Cardiac muscle cell (in vitro differentiated cells and primary cell): ENCODE measurements at regions not wholly inside any gene's neighbourhood (a gene's known extent, or its start where the extent isn't known, plus 50 kb on each side); places are given as distances from the start of the nearest gene placed in this dataset.
A peak's percentile ranks its signal among the peaks of the same experiment; 100 is the strongest.

ENCODE experiments used
- DNase-seq, 2 donors: peaks; one replicate each; pipeline versions ENCODE4 v3.0.0 to v3.0.0-alpha.2; 2010 to 2017; ENCODE audit warnings: low read depth in 1 of 2, low spot score in 1 of 2
- H3K27ac ChIP-seq: fragments of 200-600 bp; sonication (generic); 2 replicates; pipeline ENCODE4 v1.5.1; 2016
- H3K27me3 ChIP-seq: fragments of 200-600 bp; sonication (generic); 2 replicates; pipeline ENCODE4 v1.6.0; 2016; ENCODE audit warnings: control low read depth
- H3K36me3 ChIP-seq: fragments of 200-600 bp; sonication (generic); 2 replicates; pipeline ENCODE4 v1.5.1; 2016; ENCODE audit warnings: control low read depth
- H3K4me1 ChIP-seq: fragments of 200-600 bp; sonication (generic); 2 replicates; pipeline ENCODE4 v1.8.1; 2017; ENCODE audit warnings: low read depth, mild to moderate bottlenecking, mixed run types
- H3K4me3 ChIP-seq: fragments of 200-600 bp; sonication (generic); 2 replicates; pipeline ENCODE4 v1.5.1; 2016; ENCODE audit warnings: mild to moderate bottlenecking
- H3K9me3 ChIP-seq: fragments of 200-600 bp; sonication (generic); 2 replicates; pipeline ENCODE4 v1.5.1; 2017; ENCODE audit warnings: low read depth, mild to moderate bottlenecking, control low read depth
- TF ChIP-seq, protein P1 (sequence below): IDR thresholded peaks from 2 replicates; pipeline ENCODE4 v1.5.1; 2012; ENCODE audit warnings: low read depth, mild to moderate bottlenecking, low read length

- no peaks in the 10 kb centered on the region for H3K27me3 ChIP-seq
- H3K4me3 ChIP-seq: no peak overlapping the region
- no peak for DNase-seq
- H3K4me1 ChIP-seq: no peaks in the 10 kb centered on the region
- TF ChIP-seq, protein P1, sequence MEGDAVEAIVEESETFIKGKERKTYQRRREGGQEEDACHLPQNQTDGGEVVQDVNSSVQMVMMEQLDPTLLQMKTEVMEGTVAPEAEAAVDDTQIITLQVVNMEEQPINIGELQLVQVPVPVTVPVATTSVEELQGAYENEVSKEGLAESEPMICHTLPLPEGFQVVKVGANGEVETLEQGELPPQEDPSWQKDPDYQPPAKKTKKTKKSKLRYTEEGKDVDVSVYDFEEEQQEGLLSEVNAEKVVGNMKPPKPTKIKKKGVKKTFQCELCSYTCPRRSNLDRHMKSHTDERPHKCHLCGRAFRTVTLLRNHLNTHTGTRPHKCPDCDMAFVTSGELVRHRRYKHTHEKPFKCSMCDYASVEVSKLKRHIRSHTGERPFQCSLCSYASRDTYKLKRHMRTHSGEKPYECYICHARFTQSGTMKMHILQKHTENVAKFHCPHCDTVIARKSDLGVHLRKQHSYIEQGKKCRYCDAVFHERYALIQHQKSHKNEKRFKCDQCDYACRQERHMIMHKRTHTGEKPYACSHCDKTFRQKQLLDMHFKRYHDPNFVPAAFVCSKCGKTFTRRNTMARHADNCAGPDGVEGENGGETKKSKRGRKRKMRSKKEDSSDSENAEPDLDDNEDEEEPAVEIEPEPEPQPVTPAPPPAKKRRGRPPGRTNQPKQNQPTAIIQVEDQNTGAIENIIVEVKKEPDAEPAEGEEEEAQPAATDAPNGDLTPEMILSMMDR: no peak
- H3K9me3 ChIP-seq: no peaks in the 10 kb centered on the region
- no peak overlapping the region for H3K27ac ChIP-seq
- H3K36me3 ChIP-seq: no peaks in the 10 kb centered on the region
Measured at GRCh38 chr9:29555502-29555901, 1982.2 kb upstream of the C9orf72 start.

- H3K27ac ChIP-seq: no peak overlapping the region
- no peaks in the 10 kb centered on the region for H3K36me3 ChIP-seq
- no peaks in the 10 kb centered on the region for H3K4me1 ChIP-seq
- no peaks in the 10 kb centered on the region for H3K27me3 ChIP-seq
- H3K9me3 ChIP-seq: no peaks in the 10 kb centered on the region
- TF ChIP-seq, protein P1: no peak
- H3K4me3 ChIP-seq: no peak overlapping the region
- DNase-seq: peak in 1 of 2 donors; percentile 48
Measured at GRCh38 chr9:29556317-29556716, 1983.0 kb upstream of the C9orf72 start.

DNA sequence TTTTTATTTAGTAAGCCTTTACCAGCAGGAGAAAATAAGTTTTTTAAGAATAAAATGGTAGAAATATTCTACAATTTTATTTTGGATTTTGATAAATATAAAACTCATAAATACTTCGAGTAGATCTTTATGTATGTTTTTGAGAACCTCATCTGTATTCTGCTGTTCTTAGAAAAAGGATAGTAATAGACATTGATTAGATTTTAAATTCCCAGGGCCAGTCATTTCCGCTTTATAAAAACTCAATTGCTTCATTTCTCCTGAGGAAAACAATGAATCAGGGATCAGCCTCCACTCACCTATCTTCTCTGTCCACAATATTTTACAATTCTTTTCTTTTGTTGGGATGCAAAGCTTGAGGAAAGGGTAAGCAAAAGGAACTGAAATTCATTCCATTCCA is 1983.5 kb upstream of the C9orf72 start:
- TF ChIP-seq, protein P1: no peak
- Histone ChIP-seq H3K4me3 (no peak overlapping the region), H3K36me3 (no peaks in the 10 kb centered on the region), H3K27ac (no peak overlapping the region), H3K9me3 (no peaks in the 10 kb centered on the region), H3K27me3 (no peaks in the 10 kb centered on the region), H3K4me1 (no peaks in the 10 kb centered on the region)
- DNase-seq: no peak

DNA sequence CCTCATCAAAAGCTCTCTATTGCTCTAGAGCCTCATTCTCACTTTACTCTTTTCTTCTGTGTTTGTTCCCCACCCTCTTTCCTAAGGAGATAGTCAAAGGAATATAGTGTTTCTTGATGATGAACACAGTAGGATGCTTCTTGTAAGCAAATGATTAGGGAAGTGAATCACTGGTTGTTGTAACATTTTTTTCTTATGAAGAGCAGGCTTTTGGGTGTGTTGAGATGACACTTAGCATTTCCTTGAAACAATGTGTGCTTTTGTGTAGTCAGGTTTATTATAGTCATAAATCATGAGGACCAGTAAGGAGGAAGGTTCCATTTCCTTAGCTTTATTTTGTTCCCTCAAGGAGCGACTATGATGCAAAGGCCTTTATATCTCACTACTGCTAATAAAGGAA is 1991.3 kb upstream of the C9orf72 start:
- Histone ChIP-seq H3K36me3 (no peaks in the 10 kb centered on the region), H3K9me3 (no peaks in the 10 kb centered on the region), H3K4me3 (no peak overlapping the region), H3K27ac (no peak overlapping the region), H3K27me3 (no peaks in the 10 kb centered on the region), H3K4me1 (no peaks in the 10 kb centered on the region)
- DNase-seq: no peak
- TF ChIP-seq, protein P1: no peak

DNA sequence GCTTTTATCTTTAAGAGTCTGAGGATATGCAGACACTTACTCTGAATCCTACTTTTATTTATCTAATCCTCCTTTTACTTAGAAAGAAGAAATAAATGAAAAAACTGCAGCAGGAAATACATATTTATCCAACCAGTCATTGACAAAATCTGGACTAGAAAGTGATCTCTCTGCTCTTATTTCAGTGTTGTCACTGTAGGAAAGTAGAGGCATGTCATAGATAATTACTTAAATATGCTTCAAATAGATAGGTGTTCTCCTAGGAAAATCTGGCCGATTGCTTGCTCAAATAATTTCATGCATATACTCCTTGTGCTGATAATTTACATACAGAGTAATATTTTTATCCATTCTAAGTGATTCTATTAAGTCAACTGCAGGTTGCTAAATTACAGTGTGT is 2001.9 kb upstream of the C9orf72 start:
- no peaks in the 10 kb centered on the region for H3K36me3 ChIP-seq
- TF ChIP-seq, protein P1: no peak
- no peak overlapping the region for H3K27ac ChIP-seq
- no peaks in the 10 kb centered on the region for H3K27me3 ChIP-seq
- H3K9me3 ChIP-seq: no peaks in the 10 kb centered on the region
- H3K4me3 ChIP-seq: no peak overlapping the region
- DNase-seq: no peak
- H3K4me1 ChIP-seq: no peaks in the 10 kb centered on the region

DNA sequence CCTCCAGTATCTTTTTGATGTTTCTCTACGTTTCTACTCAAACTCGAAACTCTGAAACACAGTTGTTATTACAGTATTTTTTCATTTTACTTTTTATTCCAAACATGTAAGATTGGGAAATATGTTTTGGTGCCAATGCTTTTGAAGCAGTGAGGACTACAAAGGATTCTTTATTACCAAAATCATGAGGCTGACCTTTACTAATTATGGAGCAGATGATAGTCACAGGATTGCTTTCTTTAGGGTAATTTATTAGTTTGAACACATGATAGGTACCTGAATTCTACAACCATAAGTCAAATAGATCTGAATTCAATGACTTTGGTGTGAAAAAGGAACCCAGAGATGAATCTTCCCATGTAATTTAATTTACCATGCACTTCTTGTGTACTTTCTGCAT is 2015.1 kb upstream of the C9orf72 start:
- H3K27me3 ChIP-seq: no peaks in the 10 kb centered on the region
- H3K27ac ChIP-seq: no peak overlapping the region
- H3K4me1 ChIP-seq: no peaks in the 10 kb centered on the region
- no peak for DNase-seq
- no peak overlapping the region for H3K4me3 ChIP-seq
- no peaks in the 10 kb centered on the region for H3K9me3 ChIP-seq
- TF ChIP-seq, protein P1: no peak
- H3K36me3 ChIP-seq: no peaks in the 10 kb centered on the region
